ENCODE measurements at regions not wholly inside any gene's neighbourhood (a gene's known extent, or its start where the extent isn't known, plus 50 kb on each side); places are given as distances from the start of the nearest gene placed in this dataset.

DNA sequence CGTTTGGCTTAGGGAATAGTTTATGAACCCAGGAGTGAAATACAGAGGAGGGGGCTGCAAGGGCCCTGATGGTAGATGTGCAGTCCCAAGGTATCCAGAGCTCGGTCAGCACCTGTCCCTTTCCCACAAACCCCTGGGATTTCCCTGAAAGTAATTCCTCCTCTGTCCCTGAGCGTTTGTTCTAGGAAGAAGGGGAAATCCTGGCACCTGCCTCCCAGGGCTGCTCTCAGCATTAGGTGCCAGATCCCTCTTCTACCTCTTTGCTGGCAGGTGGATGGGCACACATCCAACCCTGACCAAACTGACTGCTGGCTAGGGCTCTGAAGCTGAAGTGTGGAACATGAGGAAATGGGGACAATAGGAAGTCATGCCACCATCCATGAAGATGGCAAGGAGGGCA is 824.0 kb downstream of the SLC4A3 start:
- TF ChIP-seq CTCF (IDR thresholded peaks at IDR 0.05 in 8 of 11, conservative IDR thresholded peaks at IDR 0.05 in 3 of 11): no peak
- TF ChIP-seq POLR2A (IDR thresholded peaks at IDR 0.05): no peak
- TF ChIP-seq POLR2AphosphoS5 (IDR thresholded peaks at IDR 0.05): no peak
- Histone ChIP-seq H3K36me3 (no peaks in the 10 kb centered on the region), H3K27ac (no peak overlapping the region), H3K4me1 (no peaks in the 10 kb centered on the region), H3K9me3 (peaks cover 0 to 13% (median 0%) of the 10 kb centered on the region in 8 donors), H3K27me3 (replicated peaks in 1 of 7) (no peaks in the 10 kb centered on the region), H3K4me3 (no peak overlapping the region)
- 67 to 88% (median 69%) methylated on average over 3 of the region's 3 CpGs for whole genome bisulfite sequencing, 5 donors
- DNase-seq: no peak
- intact Hi-C loops (cut with DNase I; ENCODE audit: low total_unique reads): no loop called here

DNA sequence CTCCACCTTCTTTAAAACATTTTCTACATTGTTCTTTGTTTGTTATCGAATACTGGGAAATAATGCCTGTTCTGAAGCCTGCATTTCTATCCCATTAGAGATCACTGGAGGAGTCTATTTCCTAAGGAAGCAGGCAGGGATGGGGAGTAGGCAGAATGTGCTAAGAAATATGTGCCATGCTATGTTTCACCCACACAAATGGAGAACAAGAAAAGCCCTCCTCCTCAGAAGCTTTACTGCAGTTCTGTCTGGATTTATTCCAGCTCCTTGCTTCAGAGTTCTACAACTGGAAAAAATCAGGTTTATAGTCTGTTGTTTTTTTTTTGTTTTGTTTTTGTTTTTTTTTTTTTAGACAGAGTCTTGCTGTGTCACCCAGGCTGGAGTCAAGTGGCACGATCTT is 825.1 kb downstream of the SLC4A3 start:
- no peak for DNase-seq
- 58 to 79% (median 72%) methylated on average over 2 of the region's 2 CpGs for WGBS, 5 donors
- Histone ChIP-seq H3K4me1 (no peaks in the 10 kb centered on the region), H3K27ac (no peak overlapping the region), H3K27me3 (replicated peaks in 1 of 7) (no peaks in the 10 kb centered on the region), H3K4me3 (no peak overlapping the region), H3K9me3 (peaks cover 0 to 4% (median 0%) of the 10 kb centered on the region in 8 donors), H3K36me3 (no peaks in the 10 kb centered on the region)
- TF ChIP-seq POLR2A (IDR thresholded peaks at IDR 0.05) (no peak), POLR2AphosphoS5 (IDR thresholded peaks at IDR 0.05) (no peak), CTCF (IDR thresholded peaks at IDR 0.05 in 8 of 11, conservative IDR thresholded peaks at IDR 0.05 in 3 of 11) (no peak)
- intact Hi-C loops (cut with DNase I; ENCODE audit: low total_unique reads): no loop called here

DNA sequence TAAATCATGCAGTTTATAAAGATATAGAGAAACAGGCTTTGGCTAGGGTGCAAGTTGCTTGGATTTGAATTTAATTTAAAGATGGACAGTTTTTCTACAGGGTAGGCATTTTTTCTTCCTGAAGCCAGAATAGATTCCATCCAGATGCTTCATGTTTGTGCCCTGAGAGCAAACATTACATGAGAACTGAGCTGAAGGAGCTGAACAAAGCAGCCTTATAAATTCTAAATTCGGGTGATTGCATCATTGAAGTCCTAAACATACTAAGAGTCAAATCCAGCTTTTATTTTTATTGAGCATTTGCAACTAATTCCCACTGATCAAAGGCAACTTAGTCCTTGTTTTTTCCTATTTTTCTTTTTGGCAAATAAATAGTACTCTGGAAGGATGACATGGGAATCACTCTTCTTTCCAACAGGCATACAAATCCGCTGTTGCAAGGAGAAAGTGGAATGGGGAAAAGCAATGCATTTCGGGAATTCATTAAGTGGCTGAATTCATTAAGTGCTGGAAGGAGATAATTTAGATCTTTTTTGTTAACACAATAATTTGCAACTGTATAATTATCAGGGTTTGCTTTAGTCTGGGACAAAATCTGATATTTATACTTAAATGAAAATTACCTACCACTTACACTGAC is 828.0 kb downstream of the SLC4A3 start:
- Histone ChIP-seq H3K36me3 (no peaks in the 10 kb centered on the region), H3K9me3 (no peaks in the 10 kb centered on the region), H3K27me3 (replicated peaks in 1 of 7) (no peaks in the 10 kb centered on the region), H3K4me1 (no peaks in the 10 kb centered on the region), H3K4me3 (no peak overlapping the region), H3K27ac (no peak overlapping the region)
- TF ChIP-seq CTCF (IDR thresholded peaks at IDR 0.05 in 8 of 11, conservative IDR thresholded peaks at IDR 0.05 in 3 of 11): no peak
- TF ChIP-seq POLR2AphosphoS5 (IDR thresholded peaks at IDR 0.05): no peak
- TF ChIP-seq POLR2A (IDR thresholded peaks at IDR 0.05): no peak
- DNase-seq: no peak
- WGBS, 5 donors: 61 to 85% (median 69%) methylated on average over 3 of the region's 3 CpGs
- intact Hi-C loops (cut with DNase I; ENCODE audit: low total_unique reads): no loop called here

- no peak for DNase-seq
- Histone ChIP-seq H3K36me3 (no peaks in the 10 kb centered on the region), H3K4me1 (no peaks in the 10 kb centered on the region), H3K9me3 (no peaks in the 10 kb centered on the region), H3K27ac (no peak overlapping the region), H3K4me3 (no peak overlapping the region), H3K27me3 (replicated peaks in 1 of 7) (no peaks in the 10 kb centered on the region)
- no peak for TF ChIP-seq POLR2AphosphoS5 (IDR thresholded peaks at IDR 0.05)
- no peak for TF ChIP-seq POLR2A (IDR thresholded peaks at IDR 0.05)
- TF ChIP-seq CTCF (IDR thresholded peaks at IDR 0.05 in 8 of 11, conservative IDR thresholded peaks at IDR 0.05 in 3 of 11): no peak
- intact Hi-C loops (cut with DNase I; ENCODE audit: low total_unique reads): no loop called here
Observed at GRCh38 chr2:220458051-220458450, 830.6 kb downstream of the SLC4A3 start.
